ENCODE measurements at regions not wholly inside any gene's neighbourhood (a gene's known extent, or its start where the extent isn't known, plus 50 kb on each side); places are given as distances from the start of the nearest gene placed in this dataset.

DNA sequence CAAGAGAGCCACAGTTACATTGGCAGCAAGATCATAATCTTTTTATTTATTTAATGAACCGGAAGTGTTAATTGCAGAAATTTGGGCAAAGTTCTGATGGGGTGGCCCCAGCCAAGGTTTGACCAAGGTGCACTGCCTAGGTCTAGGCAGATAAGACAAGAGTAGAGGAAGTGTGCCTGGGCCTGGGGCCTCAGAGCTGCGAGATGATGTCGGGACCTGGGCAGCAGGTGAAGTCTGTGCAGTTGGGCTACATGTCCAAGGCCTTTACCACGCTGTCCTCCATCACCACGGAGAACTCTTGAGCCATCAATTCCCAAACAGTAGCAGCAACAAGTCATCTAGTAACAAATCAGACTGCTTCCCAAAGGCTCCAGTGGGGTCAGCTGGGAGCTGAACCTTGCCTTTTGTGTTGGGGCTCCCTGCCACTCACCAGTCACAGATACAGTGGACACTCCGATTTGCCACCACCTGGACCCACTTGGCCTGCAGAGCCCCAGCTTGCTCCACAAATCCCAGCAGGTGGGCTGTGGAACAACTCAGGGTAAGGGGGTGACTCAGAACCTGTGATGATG lies 52.5 kb upstream of the COMTD1 start:
- no peaks in the 10 kb centered on the region for H3K9me3 ChIP-seq (ENCODE audit: low read depth)
- no peak overlapping the region for H3K4me3 ChIP-seq
- H3K27ac ChIP-seq: no peak overlapping the region
- no peaks in the 10 kb centered on the region for H3F3A ChIP-seq (ENCODE audit: insufficient read depth)
- H3K27me3 ChIP-seq (replicated peaks; ENCODE audit: insufficient read depth): peaks cover 47% of the 10 kb centered on the region
- no peaks in the 10 kb centered on the region for H3K9me2 ChIP-seq (ENCODE audit: insufficient read depth)
- in situ Hi-C loops (cut with MboI): no loop called here
- TF ChIP-seq EZH2phosphoT487 (IDR thresholded peaks at IDR 0.05; ENCODE audit: insufficient read depth, low read depth) (no peak), EZH2 (IDR thresholded peaks at IDR 0.05; ENCODE audit: insufficient read depth, poor library complexity, severe bottlenecking) (no peak)
- peaks cover 9% of the 10 kb centered on the region for H3K4me1 ChIP-seq (ENCODE audit: insufficient read depth)
- WGBS, 2 experiments (ENCODE audit: low coverage in 1 of 2, low lambda C conversion rate in 2 of 2, missing lambda C conversion rate in 2 of 2): 80 to 86% methylated on average over 6 of the region's 6 CpGs
- H2AFZ ChIP-seq: no peak overlapping the region
- no peaks in the 10 kb centered on the region for H3K36me3 ChIP-seq (ENCODE audit: low read depth)
- H4K20me1 ChIP-seq (ENCODE audit: insufficient read depth): no peaks in the 10 kb centered on the region
- no peak overlapping the region for H3K4me2 ChIP-seq (ENCODE audit: unreplicated experiment)
- no peak for DNase-seq
- no peaks in the 10 kb centered on the region for H3K79me2 ChIP-seq (ENCODE audit: insufficient read depth)
- H3K9ac ChIP-seq: no peak overlapping the region

DNA sequence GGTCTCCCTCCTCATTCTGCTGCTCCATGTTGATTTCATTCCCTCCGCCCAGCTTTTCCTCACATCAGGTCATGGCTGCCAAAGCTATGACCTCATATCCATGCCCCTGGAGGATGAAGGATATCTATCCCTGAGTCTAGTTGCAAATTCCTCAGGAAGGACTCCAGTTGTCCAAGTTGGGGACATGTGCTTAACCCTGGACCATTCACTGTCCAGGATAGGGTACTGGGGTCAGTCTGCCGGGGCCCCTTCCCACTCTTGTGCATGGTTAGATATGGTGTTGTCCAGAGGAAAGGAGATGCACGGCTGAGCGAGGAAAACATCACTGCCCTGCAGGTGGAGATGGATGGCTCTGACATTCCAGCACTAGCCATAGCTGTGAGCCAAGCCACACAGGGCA lies 51.9 kb upstream of the COMTD1 start:
- WGBS, 2 experiments (ENCODE audit: low coverage in 1 of 2, low lambda C conversion rate in 2 of 2, missing lambda C conversion rate in 2 of 2): 72 to 75% methylated on average over 4 of the region's 4 CpGs
- H3K79me2 ChIP-seq (ENCODE audit: insufficient read depth): no peaks in the 10 kb centered on the region
- H3K36me3 ChIP-seq (ENCODE audit: low read depth): no peaks in the 10 kb centered on the region
- no peaks in the 10 kb centered on the region for H3F3A ChIP-seq (ENCODE audit: insufficient read depth)
- H2AFZ ChIP-seq: no peak overlapping the region
- H3K27me3 ChIP-seq (replicated peaks; ENCODE audit: insufficient read depth): peaks cover 47% of the 10 kb centered on the region
- no peaks in the 10 kb centered on the region for H3K9me3 ChIP-seq (ENCODE audit: low read depth)
- H3K4me3 ChIP-seq: no peak overlapping the region
- no peaks in the 10 kb centered on the region for H4K20me1 ChIP-seq (ENCODE audit: insufficient read depth)
- H3K4me2 ChIP-seq (ENCODE audit: unreplicated experiment): no peak overlapping the region
- H3K27ac ChIP-seq: no peak overlapping the region
- H3K9ac ChIP-seq: no peak overlapping the region
- in situ Hi-C loops (cut with MboI): no loop called here
- H3K9me2 ChIP-seq (ENCODE audit: insufficient read depth): no peaks in the 10 kb centered on the region
- H3K4me1 ChIP-seq (ENCODE audit: insufficient read depth): peaks cover 9% of the 10 kb centered on the region
- DNase-seq: peak; percentile 14
- TF ChIP-seq EZH2 (IDR thresholded peaks at IDR 0.05; ENCODE audit: insufficient read depth, poor library complexity, severe bottlenecking) (no peak), EZH2phosphoT487 (IDR thresholded peaks at IDR 0.05; ENCODE audit: insufficient read depth, low read depth) (no peak)

DNA sequence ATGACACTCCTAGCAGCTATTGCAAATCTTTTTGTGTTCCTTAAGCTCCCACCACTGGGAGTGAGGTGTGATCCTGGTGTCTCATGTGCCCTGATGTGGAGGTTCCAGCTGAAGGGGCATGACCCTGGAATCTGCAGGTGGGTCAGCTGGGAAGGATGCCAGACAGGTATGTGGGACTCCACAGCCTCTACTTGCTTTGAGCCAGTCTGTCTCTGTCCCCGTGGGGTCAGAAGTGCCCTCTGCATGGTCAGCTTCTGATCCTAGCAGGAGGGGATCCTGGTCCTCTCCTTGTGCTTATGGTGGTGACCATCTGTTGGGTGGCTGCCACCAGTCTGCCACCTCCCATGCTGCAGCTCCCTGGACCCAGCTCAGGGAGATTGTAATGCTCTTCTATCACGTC lies 51.1 kb upstream of the COMTD1 start:
- Histone ChIP-seq H3K4me2 (ENCODE audit: unreplicated experiment) (no peak overlapping the region), H3K4me3 (no peak overlapping the region), H3K9ac (no peak overlapping the region), H3K79me2 (ENCODE audit: insufficient read depth) (no peaks in the 10 kb centered on the region), H3K9me3 (ENCODE audit: low read depth) (no peaks in the 10 kb centered on the region), H3K36me3 (ENCODE audit: low read depth) (no peaks in the 10 kb centered on the region), H3K27me3 (replicated peaks; ENCODE audit: insufficient read depth) (peaks cover 51% of the 10 kb centered on the region), H3K4me1 (ENCODE audit: insufficient read depth) (peaks cover 9% of the 10 kb centered on the region), H3F3A (ENCODE audit: insufficient read depth) (no peaks in the 10 kb centered on the region), H3K9me2 (ENCODE audit: insufficient read depth) (no peaks in the 10 kb centered on the region), H2AFZ (no peak overlapping the region), H3K27ac (no peak overlapping the region), H4K20me1 (ENCODE audit: insufficient read depth) (no peaks in the 10 kb centered on the region)
- 36 to 40% methylated on average over 2 of the region's 2 CpGs for WGBS, 2 experiments (ENCODE audit: low coverage in 1 of 2, low lambda C conversion rate in 2 of 2, missing lambda C conversion rate in 2 of 2)
- DNase-seq: no peak
- in situ Hi-C loops (cut with MboI): no loop called here
- no peak for TF ChIP-seq EZH2 (IDR thresholded peaks at IDR 0.05; ENCODE audit: insufficient read depth, poor library complexity, severe bottlenecking)
- TF ChIP-seq EZH2phosphoT487 (IDR thresholded peaks at IDR 0.05; ENCODE audit: insufficient read depth, low read depth): no peak
